SU-DHL-6 (cell line): ENCODE measurements at regions not wholly inside any gene's neighbourhood (a gene's known extent, or its start where the extent isn't known, plus 50 kb on each side); places are given as distances from the start of the nearest gene placed in this dataset.

Source experiments
- CTCF ChIP-seq: fragments of 200-600 bp; sonication (generic); IDR thresholded peaks from one replicate; pipeline ENCODE4 v1.5.1; 2017; ENCODE audit warnings: antibody characterized with exemption, mild to moderate bottlenecking, low read length, moderate library complexity; ENCODE audit not compliant: insufficient read depth, poor library complexity, severe bottlenecking
- EZH2phosphoT487 ChIP-seq: fragments of 200-600 bp; sonication (generic), shearing (Covaris generic); conservative IDR thresholded peaks from 2 replicates; pipeline ENCODE4 v1.6.1; 2018; ENCODE audit warnings: mild to moderate bottlenecking, antibody characterized with exemption, low read length, moderate library complexity, mixed read lengths

GRCh38 chr5:138635708-138636107 is 60.5 kb upstream of the HSPA9 start:
- TF ChIP-seq CTCF: no peak
- TF ChIP-seq EZH2phosphoT487: no peak
